A549 (cell line): ENCODE measurements at regions not wholly inside any gene's neighbourhood (a gene's known extent, or its start where the extent isn't known, plus 50 kb on each side); places are given as distances from the start of the nearest gene placed in this dataset.

Experiments
- ATAC-seq, 2 experiments: fragments of 200-7000 bp in 1 of 2; fragments of >200 bp in 1 of 2; cut with Nextera tagmentation in 1 of 2; cut with Tn5 transposase in 1 of 2; 3 replicates each; pipeline versions ENCODE4 v1.8.0 to v1.9.1; 2018 to 2020; ENCODE audit warnings: mild to moderate bottlenecking in 1 of 2, moderate library complexity in 1 of 2
- CTCF ChIA-PET: fragments of 300-600 bp; sonication (Branson Sonifier 250); formaldehyde crosslinking; extraction: SDS; loops from one replicate; lab custom pipeline; 2021; ENCODE audit warnings: antibody characterized with exemption, inconsistent platforms; lab: Yijun Ruan, JAX
- POLR2A ChIA-PET: fragments of 350-600 bp; formaldehyde crosslinking; extraction: SDS; loops from one replicate; lab custom pipeline; 2021; ENCODE audit warnings: antibody characterized with exemption, inconsistent platforms; lab: Yijun Ruan, JAX
- DNase-seq, 2 experiments: peaks; one replicate each; pipeline versions ENCODE4 v3.0.0 to v3.0.0-alpha.2; 2011 to 2016; ENCODE audit warnings: low read depth in 1 of 2, low spot score in 1 of 2
- FAIRE-seq: peaks from 2 replicates; lab custom pipeline; 2011; peaks lifted over from hg19 to GRCh38; lab: Jason Lieb, UNC
- H3K27ac ChIP-seq, 2 experiments: fragments of >200 bp; sonication (Bioruptor Twin); formaldehyde crosslinking; 3 replicates each; pipeline ENCODE4 v1.5.1; 2016 to 2017
- H3K4me1 ChIP-seq: fragments of >200 bp; sonication (Bioruptor Twin); formaldehyde crosslinking; 3 replicates; pipeline ENCODE4 v1.6.1; 2016
- H3K4me2 ChIP-seq: fragments of >200 bp; sonication (Bioruptor Twin); formaldehyde crosslinking; 3 replicates; pipeline ENCODE4 v1.6.1; 2016
- H3K4me3 ChIP-seq: fragments of >200 bp; sonication (Bioruptor Twin); formaldehyde crosslinking; 3 replicates; pipeline ENCODE4 v1.5.1; 2016
- H3K9me3 ChIP-seq: fragments of >200 bp; sonication (Bioruptor Twin); formaldehyde crosslinking; 3 replicates; pipeline ENCODE4 v1.6.1; 2016
- ATOH8 ChIP-seq: fragments of 250-450 bp; sonication (Bioruptor Pico); IDR thresholded peaks from 2 replicates; pipeline ENCODE4 v1.5.0; 2020; ENCODE audit warnings: low read depth, mild to moderate bottlenecking, moderate library complexity
- BHLHE40 ChIP-seq: IDR thresholded peaks from 2 replicates; pipeline ENCODE4 v1.6.1; 2012; ENCODE audit warnings: low read depth, low read length, inconsistent platforms
- CTCF ChIP-seq: fragments of >200 bp; sonication (Bioruptor Twin); formaldehyde crosslinking; IDR thresholded peaks from 3 replicates; pipeline ENCODE4 v1.5.1; 2016
- ELK1 ChIP-seq: fragments of 150-350 bp; IDR thresholded peaks from 2 replicates; pipeline ENCODE4 v1.6.1; 2014; ENCODE audit warnings: low read depth, mild to moderate bottlenecking, low read length
- HES2 ChIP-seq: fragments of >200 bp; sonication (Bioruptor Twin); formaldehyde crosslinking; IDR thresholded peaks from 2 replicates; pipeline ENCODE4 v1.6.1; 2016
- HEYL ChIP-seq: fragments of 250-450 bp; sonication (Bioruptor Pico); IDR thresholded peaks from 2 replicates; pipeline ENCODE4 v1.8.0; 2021; ENCODE audit warnings: mild to moderate bottlenecking, moderate library complexity
- JUN ChIP-seq, 2 experiments: fragments of >200 bp; sonication (Bioruptor Twin); formaldehyde crosslinking; IDR thresholded peaks; 2 replicates in 1 of 2; 3 replicates in 1 of 2; pipeline ENCODE4 v1.6.1; 2016 to 2017
- JUNB ChIP-seq: fragments of >200 bp; sonication (Bioruptor Twin); formaldehyde crosslinking; IDR thresholded peaks from 2 replicates; pipeline ENCODE4 v1.6.1; 2016
- KDM5A ChIP-seq: fragments of 200-600 bp; sonication (generic); IDR thresholded peaks from 2 replicates; pipeline ENCODE4 v1.6.1; 2016; ENCODE audit warnings: antibody characterized with exemption, mild to moderate bottlenecking
- MAZ ChIP-seq: fragments of 150-350 bp; IDR thresholded peaks from 2 replicates; pipeline ENCODE4 v1.6.1; 2014; ENCODE audit warnings: antibody characterized with exemption, low read depth, low read length, borderline replicate concordance
- PBX3 ChIP-seq: IDR thresholded peaks from 2 replicates; pipeline ENCODE4 v1.6.1; 2012
- PHF8 ChIP-seq: fragments of 200-600 bp; sonication (generic); IDR thresholded peaks from 2 replicates; pipeline ENCODE4 v1.6.1; 2016; ENCODE audit warnings: low read depth, mild to moderate bottlenecking, antibody characterized with exemption, moderate library complexity, borderline replicate concordance
- POLR2A ChIP-seq: IDR thresholded peaks from 2 replicates; pipeline ENCODE4 v1.6.1; 2012; ENCODE audit warnings: mild to moderate bottlenecking, low read length
- RAD21 ChIP-seq, 2 experiments: fragments of >200 bp in 1 of 2; sonication (Bioruptor Twin) in 1 of 2; formaldehyde crosslinking in 1 of 2; IDR thresholded peaks in 1 of 2; conservative IDR thresholded peaks in 1 of 2; 2 replicates in 1 of 2; 3 replicates in 1 of 2; pipeline ENCODE4 v1.6.1; 2012 to 2018; ENCODE audit warnings: inconsistent platforms in 1 of 2
- RCOR1 ChIP-seq: fragments of 150-350 bp; IDR thresholded peaks from 2 replicates; pipeline ENCODE4 v1.6.1; 2014; ENCODE audit warnings: antibody characterized with exemption, low read length, low read depth
- RFX5 ChIP-seq: fragments of 450-650 bp; IDR thresholded peaks from 2 replicates; pipeline ENCODE4 v1.7.1; 2014; ENCODE audit warnings: antibody characterized with exemption, mild to moderate bottlenecking, moderate library complexity
- RNF2 ChIP-seq: fragments of 200-600 bp; sonication (generic); IDR thresholded peaks from 2 replicates; pipeline ENCODE4 v1.6.1; 2016; ENCODE audit warnings: low read depth, mild to moderate bottlenecking, antibody characterized with exemption, moderate library complexity, borderline replicate concordance
- TFCP2L1 ChIP-seq: fragments of 250-450 bp; sonication (Bioruptor Pico); IDR thresholded peaks from 2 replicates; pipeline ENCODE4 v1.5.0; 2021; ENCODE audit warnings: mild to moderate bottlenecking
- TP53 ChIP-seq: fragments of 250-450 bp; sonication (Bioruptor Pico); IDR thresholded peaks from 2 replicates; pipeline ENCODE4 v1.5.0; 2021; ENCODE audit warnings: mild to moderate bottlenecking, moderate library complexity
- ZFP36 ChIP-seq: fragments of 450-650 bp; IDR thresholded peaks from 2 replicates; pipeline ENCODE4 v1.6.1; 2014; ENCODE audit warnings: borderline replicate concordance; ENCODE audit not compliant: partially characterized antibody
- ZNF302 ChIP-seq: fragments of 250-450 bp; sonication (Bioruptor Pico); IDR thresholded peaks from 2 replicates; pipeline ENCODE4 v1.9.0; 2021; ENCODE audit warnings: inconsistent platforms, mild to moderate bottlenecking, moderate library complexity
- ZSCAN20 ChIP-seq: fragments of 250-450 bp; sonication (Bioruptor Pico); IDR thresholded peaks from 2 replicates; pipeline ENCODE4 v1.8.0; 2022; ENCODE audit warnings: mild to moderate bottlenecking, moderate library complexity
- WGBS: methylation state at CpG from one replicate; pipeline ENCODE4 v1.1.6; 2017; ENCODE audit errors: missing lambda C conversion rate; 5-methylcytosine and 5-hydroxymethylcytosine counted together

GRCh38 chr5:102119252-102119651 lies 176.8 kb downstream of the SLCO4C1 start:
- FAIRE-seq = no peak
- TF ChIP-seq RAD21 (conservative IDR thresholded peaks at IDR 0.05 in 1 of 2, IDR thresholded peaks at IDR 0.05 in 1 of 2) = no peak
- TF ChIP-seq ZNF302 (CRISPR knock-in tag) = no peak
- no peak for TF ChIP-seq ATOH8 (CRISPR knock-in tag)
- TF ChIP-seq JUN (IDR thresholded peaks at IDR 0.05) = no peak
- TF ChIP-seq ELK1 = no peak
- CTCF ChIA-PET = no interaction called here
- no peaks in the 10 kb centered on the region for H3K4me1 ChIP-seq
- ATAC-seq = no peak
- no peak for DNase-seq
- no peak overlapping the region for H3K4me3 ChIP-seq
- H3K27ac ChIP-seq = no peak overlapping the region
- no peaks in the 10 kb centered on the region for H3K9me3 ChIP-seq
- no peak overlapping the region for H3K4me2 ChIP-seq
- POLR2A ChIA-PET = no interaction called here
- 20% methylated on average over 3 of the region's 3 CpGs for WGBS

- ChIA-PET POLR2A (no interaction called here), CTCF (interaction anchor here (0.7 kb wide), 1 partner anchor 967 kb away, joined by 3 read pairs; no protein-coding TSS in a partner anchor)
- Histone ChIP-seq H3K4me3 (no peak overlapping the region), H3K9me3 (no peaks in the 10 kb centered on the region), H3K4me1 (no peaks in the 10 kb centered on the region), H3K4me2 (no peak overlapping the region), H3K27ac (no peak overlapping the region)
- DNase-seq (no peak), ATAC-seq (no peak), FAIRE-seq (no peak)
- TF ChIP-seq JUNB (no peak), HEYL (CRISPR knock-in tag) (no peak), MAZ (no peak), HES2 (no peak), PHF8 (no peak), BHLHE40 (no peak), TP53 (CRISPR knock-in tag) (no peak), POLR2A (no peak), JUN (IDR thresholded peaks at IDR 0.05) (no peak), TFCP2L1 (CRISPR knock-in tag) (no peak), CTCF (no peak), PBX3 (no peak), ZSCAN20 (CRISPR knock-in tag) (no peak), RCOR1 (no peak), ZFP36 (no peak), RNF2 (no peak), KDM5A (no peak), RFX5 (no peak)
- 33% methylated on average over 1 of the region's 1 CpG for WGBS
These were observed 180.3 kb downstream of the SLCO4C1 start for GRCh38 chr5:102115736-102116135.
